LNCaP clone FGC (cell line): ENCODE measurements at regions not wholly inside any gene's neighbourhood (a gene's known extent, or its start where the extent isn't known, plus 50 kb on each side); places are given as distances from the start of the nearest gene placed in this dataset.

Experiments used
- DNase-seq: peaks from one replicate; pipeline ENCODE4 v3.0.0-alpha.2; 2011; ENCODE audit warnings: low read depth
- H3K4me3 ChIP-seq: 2 replicates; pipeline ENCODE4 v1.5.1; 2011; ENCODE audit warnings: mild to moderate bottlenecking, low read depth, low read length, control low read depth
- CTCF ChIP-seq: IDR thresholded peaks from 2 replicates; pipeline ENCODE4 v1.5.1; 2012; ENCODE audit warnings: mild to moderate bottlenecking; ENCODE audit not compliant: control insufficient read depth, insufficient read depth; ENCODE audit errors: extremely low read depth

DNA sequence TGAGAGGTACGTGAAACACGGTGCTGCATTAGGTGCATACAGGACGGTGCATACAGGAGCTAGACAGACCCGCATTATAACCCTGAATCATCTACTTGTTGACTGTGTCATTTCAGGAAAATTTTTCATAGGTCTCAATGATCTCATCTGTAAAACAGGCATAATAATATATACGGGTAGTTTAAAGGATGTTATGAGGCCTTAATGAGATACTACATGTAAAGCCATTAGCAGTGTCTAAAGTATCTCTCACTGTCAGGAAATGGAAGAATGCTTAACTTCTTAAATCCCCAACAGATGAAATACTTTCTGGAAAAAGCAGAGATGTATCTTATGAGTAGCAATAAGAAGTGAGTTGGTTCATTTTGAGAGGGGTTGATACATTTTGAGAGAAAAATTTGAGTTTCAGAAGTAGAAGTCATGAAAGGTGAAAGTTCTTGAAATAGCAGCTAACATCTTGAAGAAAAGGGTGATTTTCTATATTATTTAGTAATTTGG lies 669.6 kb downstream of the PTPRC start:
- no peak for DNase-seq
- H3K4me3 ChIP-seq, result no peak overlapping the region
- TF ChIP-seq CTCF, result no peak

DNA sequence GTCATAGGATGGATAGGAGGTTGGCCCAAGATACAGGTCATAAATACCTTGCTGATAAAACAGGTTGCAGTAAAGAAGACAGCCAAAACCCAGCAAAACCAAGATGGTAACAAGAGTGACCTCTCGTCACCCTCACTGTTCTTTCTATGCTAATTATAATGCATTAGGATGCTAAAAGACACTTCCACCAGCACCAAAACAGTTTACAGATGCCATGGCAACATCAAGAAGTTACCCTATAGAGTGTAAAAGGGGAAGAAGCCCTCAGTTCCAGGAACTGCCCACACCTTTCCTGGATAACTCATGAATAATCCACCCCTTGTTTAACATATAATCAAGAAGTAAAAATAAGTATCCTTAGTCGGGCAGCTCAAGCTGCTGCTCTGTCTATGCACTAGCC lies 671.9 kb downstream of the PTPRC start:
- no peak for DNase-seq
- no peak for TF ChIP-seq CTCF
- no peak overlapping the region for H3K4me3 ChIP-seq

GRCh38 chr1:199311478-199312262 lies 672.8 kb downstream of the PTPRC start:
- no peak overlapping the region for H3K4me3 ChIP-seq
- no peak for DNase-seq
- TF ChIP-seq CTCF, result no peak

- no peak overlapping the region for H3K4me3 ChIP-seq
Observed at GRCh38 chr1:199312626-199313025, 673.8 kb downstream of the PTPRC start.

GRCh38 chr1:199313444-199313843 lies 674.6 kb downstream of the PTPRC start:
- no peak for DNase-seq
- TF ChIP-seq CTCF, result no peak
- no peak overlapping the region for H3K4me3 ChIP-seq

More at GRCh38 chr1:199312626-199313025, 673.8 kb downstream of the PTPRC start:
- DNase-seq, result no peak
- TF ChIP-seq CTCF, result no peak

DNA sequence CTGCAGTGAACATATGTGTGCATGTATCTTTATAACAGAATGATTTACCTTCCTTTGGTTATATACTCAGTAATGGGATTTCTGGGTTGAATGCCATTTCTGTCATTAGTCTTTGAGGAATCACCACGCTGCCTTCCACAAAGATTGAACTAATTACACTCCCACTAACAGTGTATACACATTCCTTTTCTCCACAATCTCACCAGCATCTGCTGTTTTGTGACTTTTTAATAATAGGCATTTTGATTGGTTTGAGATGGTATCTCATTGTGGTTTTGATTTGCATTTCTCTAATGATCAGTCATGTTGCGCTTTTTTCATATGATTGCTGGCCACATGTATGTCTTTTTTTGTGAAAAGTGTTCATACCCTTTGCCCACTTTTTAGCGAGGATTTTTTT lies 680.5 kb downstream of the PTPRC start:
- TF ChIP-seq CTCF, result no peak
- DNase-seq, result no peak

DNA sequence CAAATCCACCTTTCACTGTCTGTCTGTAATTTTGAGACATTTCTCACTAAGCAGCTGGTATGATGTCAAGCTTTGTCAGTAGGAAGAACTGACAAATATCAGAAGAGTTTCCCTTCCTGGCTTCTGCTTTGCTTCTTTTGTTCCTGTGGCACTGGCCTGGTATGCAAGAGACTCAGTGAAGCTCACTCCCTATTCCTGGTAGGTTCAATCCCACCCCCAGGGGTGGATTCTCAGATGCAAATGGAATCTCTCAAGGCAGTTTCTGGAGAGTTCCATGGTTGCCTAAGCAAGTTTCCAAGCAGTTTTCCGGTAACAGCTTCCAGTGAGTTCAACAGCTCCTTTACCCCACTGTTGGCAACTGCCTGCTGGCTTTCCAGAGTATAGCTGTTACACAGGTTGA lies 683.4 kb downstream of the PTPRC start:
- no peak for DNase-seq
- TF ChIP-seq CTCF, result no peak

More for the DNA sequence above, 680.5 kb downstream of the PTPRC start:
- H3K4me3 ChIP-seq, result no peak overlapping the region

More for the DNA sequence above, 683.4 kb downstream of the PTPRC start:
- no peak overlapping the region for H3K4me3 ChIP-seq
